ENCODE measurements at regions not wholly inside any gene's neighbourhood (a gene's known extent, or its start where the extent isn't known, plus 50 kb on each side); places are given as distances from the start of the nearest gene placed in this dataset.

GRCh38 chrX:45592101-45592500 lies 391.4 kb upstream of the DIPK2B start:
- no peak overlapping the region for H3K4me3 ChIP-seq (ENCODE audit: control insufficient read depth in 2 of 3, extremely low read depth in 1 of 3, insufficient read depth in 2 of 3, low read depth in 1 of 3, low read length in 3 of 3)
- no peak overlapping the region for H3K9ac ChIP-seq (ENCODE audit: control insufficient read depth, extremely low read depth, insufficient read depth, low read length)
- TF ChIP-seq CTCF (optimal IDR thresholded peaks at IDR 0.05 in 1 of 3, IDR thresholded peaks at IDR 0.05 in 1 of 3, conservative IDR thresholded peaks at IDR 0.05 in 1 of 3; ENCODE audit: extremely low read depth in 1 of 3, insufficient read depth in 2 of 3, low read length in 3 of 3) (no peak), EZH2 (IDR thresholded peaks at IDR 0.05; ENCODE audit: low read length) (no peak)
- FAIRE-seq (no peak), DNase-seq (ENCODE audit: low read depth, low spot score) (no peak)
- no peaks in the 10 kb centered on the region for H3K4me1 ChIP-seq (ENCODE audit: control insufficient read depth, extremely low read depth, insufficient read depth, low read length)
- no peaks in the 10 kb centered on the region for H3K36me3 ChIP-seq (ENCODE audit: control insufficient read depth in 2 of 2, extremely low read depth in 1 of 2, insufficient read depth in 2 of 2, low read length in 2 of 2)
- no peaks in the 10 kb centered on the region for H3K9me3 ChIP-seq (ENCODE audit: control insufficient read depth, low read depth, low read length)
- no peaks in the 10 kb centered on the region for H3K79me2 ChIP-seq (ENCODE audit: control insufficient read depth, insufficient read depth, low read length)
- H3K4me2 ChIP-seq (ENCODE audit: control insufficient read depth, extremely low read depth, insufficient read depth, low read depth, low read length), result no peak overlapping the region
- no peaks in the 10 kb centered on the region for H3K9me1 ChIP-seq (ENCODE audit: control insufficient read depth, extremely low read depth, insufficient read depth, low read length)
- no peak overlapping the region for H3K27ac ChIP-seq (ENCODE audit: control insufficient read depth, insufficient read depth, low read length)
- no peaks in the 10 kb centered on the region for H4K20me1 ChIP-seq (ENCODE audit: control insufficient read depth, extremely low read depth, insufficient read depth, low read length)
- dilution Hi-C loops (cut with MboI; ENCODE audit: extremely low pct_ligation_motif_present, low sequenced_read_pairs), result no loop called here
- H3K27me3 ChIP-seq (ENCODE audit: control insufficient read depth, extremely low read depth, insufficient read depth, low read length), result no peaks in the 10 kb centered on the region
- no peak overlapping the region for H2AFZ ChIP-seq (ENCODE audit: control insufficient read depth, low read length)

GRCh38 chrX:45591650-45592049 lies 391.0 kb upstream of the DIPK2B start:
- Histone ChIP-seq H3K9ac (ENCODE audit: control insufficient read depth, extremely low read depth, insufficient read depth, low read length) (no peak overlapping the region), H3K4me3 (ENCODE audit: control insufficient read depth in 2 of 3, extremely low read depth in 1 of 3, insufficient read depth in 2 of 3, low read depth in 1 of 3, low read length in 3 of 3) (no peak overlapping the region), H2AFZ (ENCODE audit: control insufficient read depth, low read length) (no peak overlapping the region), H3K9me1 (ENCODE audit: control insufficient read depth, extremely low read depth, insufficient read depth, low read length) (no peaks in the 10 kb centered on the region), H3K27me3 (ENCODE audit: control insufficient read depth, extremely low read depth, insufficient read depth, low read length) (no peaks in the 10 kb centered on the region), H3K27ac (ENCODE audit: control insufficient read depth, insufficient read depth, low read length) (no peak overlapping the region), H4K20me1 (ENCODE audit: control insufficient read depth, extremely low read depth, insufficient read depth, low read length) (no peaks in the 10 kb centered on the region), H3K9me3 (ENCODE audit: control insufficient read depth, low read depth, low read length) (no peaks in the 10 kb centered on the region), H3K79me2 (ENCODE audit: control insufficient read depth, insufficient read depth, low read length) (no peaks in the 10 kb centered on the region), H3K4me1 (ENCODE audit: control insufficient read depth, extremely low read depth, insufficient read depth, low read length) (no peaks in the 10 kb centered on the region), H3K36me3 (ENCODE audit: control insufficient read depth in 2 of 2, extremely low read depth in 1 of 2, insufficient read depth in 2 of 2, low read length in 2 of 2) (no peaks in the 10 kb centered on the region), H3K4me2 (ENCODE audit: control insufficient read depth, extremely low read depth, insufficient read depth, low read depth, low read length) (no peak overlapping the region)
- FAIRE-seq, result no peak
- dilution Hi-C loops (cut with MboI; ENCODE audit: extremely low pct_ligation_motif_present, low sequenced_read_pairs), result no loop called here
- TF ChIP-seq EZH2 (IDR thresholded peaks at IDR 0.05; ENCODE audit: low read length) (no peak), CTCF (optimal IDR thresholded peaks at IDR 0.05 in 1 of 3, IDR thresholded peaks at IDR 0.05 in 1 of 3, conservative IDR thresholded peaks at IDR 0.05 in 1 of 3; ENCODE audit: extremely low read depth in 1 of 3, insufficient read depth in 2 of 3, low read length in 3 of 3) (no peak)
- no peak for DNase-seq (ENCODE audit: low read depth, low spot score)
